GM21723 (cell line): ENCODE measurements at regions not wholly inside any gene's neighbourhood (a gene's known extent, or its start where the extent isn't known, plus 50 kb on each side); places are given as distances from the start of the nearest gene placed in this dataset.

Experiments used
- ATAC-seq: cut with Tn5 transposase; IDR thresholded peaks from one replicate; pipeline ENCODE4 v1.9.1; 2021; ENCODE audit warnings: mild to moderate bottlenecking, moderate library complexity; ENCODE audit not compliant: unreplicated experiment

DNA sequence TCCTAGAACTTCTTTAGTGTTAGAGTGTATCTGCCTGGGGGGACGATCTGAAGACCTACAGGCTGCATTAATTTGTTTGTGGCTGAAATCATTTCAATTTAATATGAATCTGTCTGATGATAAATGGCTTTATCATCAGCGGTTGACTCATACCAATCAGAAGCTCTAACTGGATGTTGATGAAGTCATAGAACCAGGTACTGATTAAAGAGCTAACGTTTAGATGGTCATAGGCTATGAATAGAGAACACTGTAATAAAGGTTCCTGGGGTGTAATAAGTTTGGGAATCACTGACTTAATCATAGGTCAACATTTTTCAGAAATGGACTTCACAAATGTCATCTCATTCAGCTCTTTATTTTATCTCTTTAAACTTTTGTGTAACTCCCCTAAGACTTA is 329.9 kb downstream of the MSX2 start:
- ATAC-seq: no peak

- ATAC-seq: no peak
Observed at GRCh38 chr5:175052351-175052750, 328.0 kb downstream of the MSX2 start.

DNA sequence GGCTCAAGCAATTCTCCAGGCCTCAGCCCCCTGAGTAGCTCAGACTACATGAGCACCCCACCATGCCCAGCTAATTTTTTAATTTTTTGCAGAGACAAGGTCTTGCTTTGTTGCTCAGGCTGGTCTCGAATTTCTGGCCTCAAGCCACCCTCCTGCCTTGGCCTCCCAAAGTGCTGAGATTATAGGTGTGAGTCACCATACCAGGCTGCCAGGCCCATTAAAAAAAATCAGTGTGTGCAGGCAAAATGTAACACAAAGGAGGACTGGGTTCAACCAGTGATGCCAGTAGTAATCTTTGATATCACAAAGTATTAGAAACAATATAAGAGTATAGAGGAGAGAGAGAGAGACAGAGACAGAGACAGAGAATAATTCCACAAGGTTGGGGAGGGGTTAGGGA is 322.7 kb downstream of the MSX2 start:
- no peak for ATAC-seq

DNA sequence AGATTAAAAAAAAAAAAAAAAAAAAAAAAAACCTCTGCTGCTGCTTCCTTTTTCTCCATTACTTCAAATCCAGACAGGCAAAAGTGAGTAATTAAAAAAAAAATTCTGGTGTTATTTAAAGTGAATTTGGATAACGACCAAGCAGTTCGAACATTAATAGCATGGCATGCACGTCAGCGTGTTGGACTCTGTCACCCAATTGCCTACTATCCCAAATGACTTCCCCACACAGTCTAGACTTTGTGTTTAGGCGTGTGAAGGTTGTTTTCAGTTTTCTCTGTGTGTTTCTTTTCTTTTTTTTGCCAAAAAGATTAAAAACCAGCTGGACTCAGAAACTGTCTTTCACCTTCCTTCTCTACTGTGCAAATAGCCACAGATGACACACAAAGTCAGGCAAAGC is 321.4 kb downstream of the MSX2 start:
- no peak for ATAC-seq

- ATAC-seq: no peak
Observed at GRCh38 chr5:175037820-175038219, 313.4 kb downstream of the MSX2 start.

- no peak for ATAC-seq
Observed at GRCh38 chr5:175035882-175036533, 311.6 kb downstream of the MSX2 start.

DNA sequence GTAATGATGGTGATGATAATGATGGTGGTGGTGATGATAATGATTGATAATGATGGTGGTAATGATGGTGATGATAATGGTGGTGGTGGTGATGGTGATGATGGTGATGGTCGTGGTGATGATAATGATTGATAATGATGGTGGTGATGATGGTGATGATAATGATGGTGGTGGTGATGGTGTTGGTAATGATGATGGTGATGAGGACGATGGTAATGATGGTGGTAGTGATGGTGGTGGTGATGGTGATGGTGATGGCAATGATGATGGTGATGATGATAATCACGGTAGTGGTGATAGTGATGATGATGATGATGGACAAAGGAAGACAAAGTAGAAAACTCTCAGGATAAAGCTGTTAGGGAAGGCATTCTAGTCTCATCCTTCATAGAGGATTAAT is 310.5 kb downstream of the MSX2 start:
- no peak for ATAC-seq

- no peak for ATAC-seq
Observed at GRCh38 chr5:175032741-175033151, 308.4 kb downstream of the MSX2 start.

DNA sequence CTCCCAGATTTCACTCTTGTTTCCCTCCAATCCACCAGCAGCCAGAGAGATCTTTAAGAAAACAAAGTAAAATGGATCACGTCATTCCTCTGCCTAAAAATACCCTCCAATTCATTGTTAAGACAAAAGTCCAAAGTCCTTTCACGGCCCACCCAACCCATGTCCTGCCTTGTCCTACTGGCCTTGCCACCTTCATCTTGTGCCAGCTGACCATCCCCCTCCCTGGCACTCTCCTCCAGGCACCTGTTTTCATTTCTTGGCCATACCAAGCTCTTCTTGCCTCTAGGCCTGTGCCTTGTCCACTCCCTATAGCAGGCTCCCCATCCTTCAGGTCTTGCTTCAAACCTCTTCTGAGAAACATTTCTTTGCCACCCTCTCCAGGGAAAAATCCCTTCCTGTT is 307.6 kb downstream of the MSX2 start:
- ATAC-seq: no peak

DNA sequence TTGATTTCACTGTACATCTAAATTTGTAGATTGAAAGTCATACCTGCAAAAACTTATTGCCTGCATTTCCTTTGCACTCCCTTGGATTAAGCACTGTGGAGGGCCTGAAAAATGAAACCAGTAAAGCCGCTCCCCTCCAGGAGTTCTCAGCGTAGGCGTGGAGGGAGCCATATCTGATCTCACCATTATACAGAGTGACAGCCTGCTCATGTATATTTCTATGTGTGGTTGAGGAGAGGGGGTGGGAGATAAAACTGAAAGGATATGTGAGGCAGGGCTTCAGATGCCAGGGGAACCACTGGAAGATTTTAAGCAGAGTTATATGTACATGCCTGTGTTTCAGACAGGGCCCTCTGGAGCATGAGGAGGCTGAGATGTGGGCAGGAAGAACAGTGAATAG is 303.0 kb downstream of the MSX2 start:
- ATAC-seq: no peak

GRCh38 chr5:175025077-175025476 is 300.7 kb downstream of the MSX2 start:
- no peak for ATAC-seq

DNA sequence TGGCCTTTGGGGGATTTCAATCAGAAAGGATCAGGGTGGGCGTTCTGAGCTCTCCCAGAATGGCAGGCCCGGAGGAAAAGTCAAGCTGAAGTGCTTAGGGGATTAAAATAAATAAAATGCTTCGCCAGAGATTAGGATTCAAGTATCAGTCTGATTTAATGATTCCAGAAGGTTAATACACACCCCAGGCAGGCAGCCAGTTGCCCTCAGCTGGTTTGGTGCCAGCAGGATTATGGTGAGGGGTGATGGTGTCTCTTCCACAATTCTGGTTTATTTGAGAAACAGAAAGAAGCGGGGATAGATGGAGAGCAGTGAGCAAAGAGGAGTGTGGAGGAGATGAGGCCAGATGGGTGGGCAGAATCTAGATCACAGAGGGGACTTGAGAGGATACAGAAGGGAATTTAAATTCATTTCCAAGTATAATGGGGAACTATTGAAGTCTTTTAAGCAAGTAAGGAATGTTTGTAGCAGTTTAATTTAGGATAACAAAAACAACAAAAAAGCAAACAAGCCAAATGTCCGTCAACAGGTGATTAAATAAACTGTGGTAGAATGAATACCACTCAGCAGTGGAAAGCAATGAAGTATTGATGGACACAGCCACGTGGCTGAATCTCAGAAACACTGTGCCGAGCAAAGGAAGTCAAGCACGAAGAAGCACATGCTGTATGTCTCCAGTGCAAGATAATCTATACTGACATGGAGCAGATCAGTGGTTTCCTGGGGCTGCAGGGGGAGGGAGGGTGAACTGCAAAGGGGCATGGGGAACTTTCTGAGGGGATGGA is 297.7 kb downstream of the MSX2 start:
- no peak for ATAC-seq

- ATAC-seq: no peak
Observed at GRCh38 chr5:175021321-175021720, 296.9 kb downstream of the MSX2 start.

- no peak for ATAC-seq
Observed at GRCh38 chr5:175015028-175015685, 290.8 kb downstream of the MSX2 start.

GRCh38 chr5:175013251-175013650 is 288.9 kb downstream of the MSX2 start:
- no peak for ATAC-seq

DNA sequence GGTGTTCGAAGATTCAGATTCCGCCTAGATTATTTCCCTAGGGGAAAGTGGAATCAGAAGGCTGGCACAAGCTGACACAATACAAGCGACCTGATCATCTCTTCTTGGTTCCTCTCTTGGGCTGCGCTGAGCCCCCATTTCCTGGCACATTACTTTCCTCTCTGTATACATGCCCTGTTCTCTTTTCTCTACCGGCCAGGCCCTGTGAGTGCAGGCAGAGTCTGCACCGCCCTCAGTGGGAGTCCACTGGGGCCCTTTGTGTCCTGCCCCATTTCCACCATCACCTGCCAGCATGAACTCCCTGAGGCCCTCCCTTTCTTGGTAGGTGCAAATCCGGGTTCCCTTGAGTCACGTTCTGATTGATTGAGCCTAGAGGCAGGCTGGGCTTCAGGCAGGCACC is 287.9 kb downstream of the MSX2 start:
- no peak for ATAC-seq

- ATAC-seq: no peak
Observed at GRCh38 chr5:175003531-175003930, 279.1 kb downstream of the MSX2 start.

DNA sequence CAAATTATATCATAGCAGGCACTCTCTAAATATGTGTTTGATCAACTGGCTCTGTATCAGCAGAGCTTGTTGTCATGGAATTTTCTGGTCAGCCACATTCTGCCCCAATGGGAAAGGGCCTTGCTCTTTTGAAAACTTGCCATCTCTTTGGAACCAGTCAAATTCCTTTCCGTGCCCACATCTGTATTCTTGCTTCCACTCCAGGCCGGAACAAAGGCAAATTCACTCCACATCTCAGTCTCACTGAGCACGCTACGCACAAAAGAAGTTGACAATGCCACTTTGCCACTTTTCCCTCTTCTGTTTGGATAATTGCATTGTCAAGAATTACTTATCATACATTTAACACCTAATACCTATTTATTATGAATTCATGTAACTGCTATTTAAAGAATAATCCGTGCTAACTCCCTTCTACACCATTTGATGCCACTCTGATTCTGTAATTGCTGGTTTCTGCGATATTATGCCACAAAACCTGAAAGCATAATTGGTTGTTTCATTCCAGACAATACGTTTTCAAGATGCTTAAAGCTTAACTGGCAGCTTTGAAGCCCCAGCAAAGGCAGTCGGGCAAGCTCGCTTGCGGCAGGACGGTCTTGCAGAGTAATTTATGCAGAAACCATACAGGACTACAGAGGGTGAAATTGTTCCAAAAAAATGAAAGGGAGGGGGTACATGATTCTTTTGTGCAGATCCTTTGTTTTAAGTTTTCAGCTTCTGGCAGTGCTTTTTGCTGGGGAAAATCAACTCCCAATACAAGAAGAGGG is 277.7 kb downstream of the MSX2 start:
- ATAC-seq: no peak

DNA sequence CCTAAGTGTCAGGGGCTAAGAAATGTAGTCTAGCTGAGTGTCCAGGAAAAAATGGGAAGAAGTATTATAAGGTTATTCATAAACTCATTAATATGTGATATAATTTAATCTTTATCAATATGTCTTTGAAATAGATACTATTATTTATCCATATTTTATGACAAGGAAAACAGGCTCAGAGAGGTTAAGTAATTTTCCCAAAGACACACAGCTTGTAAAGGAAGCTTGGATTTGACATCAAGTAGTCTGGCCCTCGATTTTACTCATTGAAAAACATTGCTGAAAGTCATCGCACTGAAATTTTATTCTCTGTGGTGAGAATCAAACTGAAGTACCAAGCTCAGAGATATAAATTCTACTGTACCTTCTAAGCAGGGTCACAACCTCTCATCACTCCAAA is 276.9 kb downstream of the MSX2 start:
- no peak for ATAC-seq

DNA sequence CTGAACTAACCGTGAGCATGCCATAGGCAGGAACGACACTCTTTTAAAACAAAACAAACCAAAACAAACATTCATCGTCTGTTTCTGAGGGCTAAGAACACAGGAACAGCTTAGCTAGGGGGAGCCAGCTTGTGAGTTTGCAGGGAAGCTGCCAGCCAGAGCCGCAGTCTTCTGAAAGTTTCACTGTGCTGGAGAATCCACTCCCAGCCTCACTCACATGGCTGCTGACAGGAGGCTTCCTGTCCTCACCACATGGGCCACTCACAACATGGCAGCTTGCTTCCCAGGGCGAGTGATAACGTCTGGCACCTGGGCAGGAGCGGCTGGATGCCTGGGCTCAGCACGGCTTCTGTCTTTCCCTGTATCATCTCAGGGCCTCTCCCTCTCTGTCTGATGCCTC is 275.2 kb downstream of the MSX2 start:
- no peak for ATAC-seq

DNA sequence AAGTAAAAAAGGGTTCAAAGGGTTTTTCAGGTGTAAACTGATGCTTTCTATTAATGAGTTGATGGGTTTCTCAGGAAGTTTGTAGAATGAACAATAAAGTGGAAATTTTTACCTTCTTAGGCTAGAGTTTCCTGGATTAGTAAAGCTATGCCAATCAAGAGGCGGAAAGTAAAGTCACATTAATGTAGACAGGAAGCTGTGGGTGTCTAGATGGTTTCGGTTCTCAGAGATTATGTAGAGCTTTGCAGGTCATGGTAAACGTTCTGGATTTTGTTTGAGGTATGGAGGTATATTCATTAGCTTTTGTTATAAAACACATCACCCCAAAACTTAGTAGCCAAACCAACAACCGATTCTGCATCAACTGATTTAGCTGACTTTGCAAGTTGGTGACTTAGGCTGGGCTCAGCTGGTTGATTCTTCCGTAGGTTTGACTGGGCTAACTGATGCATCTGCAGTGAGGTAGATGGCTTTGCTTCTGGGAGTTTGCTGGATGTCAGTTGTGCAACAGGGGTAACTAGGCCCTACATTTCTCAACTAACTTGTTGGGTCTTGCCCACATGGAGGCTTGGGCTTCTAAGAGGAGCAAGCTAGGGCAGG is 273.8 kb downstream of the MSX2 start:
- no peak for ATAC-seq
